ENCODE measurements at regions not wholly inside any gene's neighbourhood (a gene's known extent, or its start where the extent isn't known, plus 50 kb on each side); places are given as distances from the start of the nearest gene placed in this dataset.

GRCh38 chr2:181153886-181154285, 173.5 kb downstream of the UBE2E3 start:
- TF ChIP-seq MNT (IDR thresholded peaks at IDR 0.05), result no peak
- TF ChIP-seq EP300 (IDR thresholded peaks at IDR 0.05; ENCODE audit: low read depth in 2 of 2, low read length in 2 of 2), result no peak
- no peak for TF ChIP-seq EP300 (CRISPR knock-in tag; IDR thresholded peaks at IDR 0.05; ENCODE audit: borderline replicate concordance)
- TF ChIP-seq TBX3 (IDR thresholded peaks at IDR 0.05; ENCODE audit: borderline replicate concordance), result no peak
- no peak for TF ChIP-seq ELK4 (CRISPR knock-in tag; IDR thresholded peaks at IDR 0.05; ENCODE audit: borderline replicate concordance)
- TF ChIP-seq NPAS2 (CRISPR knock-in tag; IDR thresholded peaks at IDR 0.05; ENCODE audit: borderline replicate concordance), result no peak
- no peak for TF ChIP-seq POLR2A (IDR thresholded peaks at IDR 0.05; ENCODE audit: insufficient read depth in 1 of 2, low read depth in 2 of 2, low read length in 2 of 2)
- no peak for TF ChIP-seq REST (IDR thresholded peaks at IDR 0.05; ENCODE audit: borderline replicate concordance in 1 of 2, low read depth in 1 of 2, low read length in 2 of 2)
- no peak for TF ChIP-seq SOX5 (CRISPR knock-in tag; IDR thresholded peaks at IDR 0.05; ENCODE audit: borderline replicate concordance)
- no peak for TF ChIP-seq SMC3 (IDR thresholded peaks at IDR 0.05; ENCODE audit: low read length)

Data from HepG2 (cell line).